SK-N-SH (cell line): ENCODE measurements at regions not wholly inside any gene's neighbourhood (a gene's known extent, or its start where the extent isn't known, plus 50 kb on each side); places are given as distances from the start of the nearest gene placed in this dataset.

Experiments
- CTCF ChIP-seq: fragments of 200-600 bp; sonication (generic); IDR thresholded peaks from 2 replicates; pipeline ENCODE4 v1.6.1; 2017; ENCODE audit warnings: antibody characterized with exemption, mild to moderate bottlenecking, moderate library complexity
- GABPA ChIP-seq: IDR thresholded peaks from 2 replicates; pipeline ENCODE4 v1.4.0; 2012; ENCODE audit warnings: low read depth, mild to moderate bottlenecking
- ZBTB33 ChIP-seq: IDR thresholded peaks from 2 replicates; pipeline ENCODE4 v1.4.0; 2012; ENCODE audit warnings: low read depth, borderline replicate concordance

GRCh38 chr10:65534771-65535170 is 1391.1 kb upstream of the LRRTM3 start:
- TF ChIP-seq ZBTB33 (no peak), CTCF (no peak), GABPA (no peak)
